DMS79 treated with DMSO at 0.1 percent for 48 hours (cell line): ENCODE measurements at regions not wholly inside any gene's neighbourhood (a gene's known extent, or its start where the extent isn't known, plus 50 kb on each side); places are given as distances from the start of the nearest gene placed in this dataset.
"Not testable (repeated sequence)": the region's sequence is repeated elsewhere in the genome, so short reads cannot be mapped to it uniquely, and the experiment has no call there.

Experiments
- DNase-seq: peaks from one replicate; lab custom pipeline; 2025; lab: John Stamatoyannopoulos, UW

DNA sequence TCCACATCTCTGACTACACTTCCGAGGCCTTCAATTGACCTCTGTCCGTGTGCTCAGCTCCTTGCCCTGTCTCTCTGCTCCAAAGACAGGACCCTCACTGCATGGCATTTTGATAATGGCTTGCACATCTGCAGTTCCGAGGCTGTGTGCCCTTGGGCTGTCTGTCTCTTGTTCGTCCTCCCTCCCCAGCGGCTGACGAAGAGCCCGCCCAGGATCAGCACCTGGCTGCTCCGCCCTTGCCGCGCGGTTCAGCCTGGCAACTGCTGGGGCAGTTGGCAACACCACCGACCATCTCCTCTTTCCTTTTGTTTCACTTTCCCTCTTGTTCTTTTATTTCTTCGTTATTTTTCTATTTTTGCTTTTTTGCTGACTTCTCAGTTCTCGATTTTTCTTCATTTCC, 270.4 kb downstream of the TEX29 start:
- DNase-seq = no peak

DNA sequence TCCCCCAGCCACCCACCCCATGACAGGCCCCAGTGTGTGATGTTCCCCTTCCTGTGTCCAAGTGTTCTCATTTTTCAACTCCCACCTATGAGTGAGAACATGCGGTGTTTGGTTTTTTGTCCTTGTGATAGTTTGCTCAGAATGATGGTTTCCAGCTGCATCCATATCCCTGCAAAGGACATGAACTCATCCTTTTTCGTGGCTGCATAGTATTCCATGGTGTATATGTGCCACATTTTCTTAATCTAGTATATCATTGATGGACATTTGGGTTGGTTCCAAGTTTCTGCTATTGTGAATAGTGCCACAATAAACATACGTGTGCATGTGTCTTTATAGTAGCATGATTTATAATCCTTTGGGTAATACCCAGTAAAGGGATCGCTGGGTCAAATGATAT, 273.0 kb downstream of the TEX29 start:
- DNase-seq = not testable (repeated sequence)

DNA sequence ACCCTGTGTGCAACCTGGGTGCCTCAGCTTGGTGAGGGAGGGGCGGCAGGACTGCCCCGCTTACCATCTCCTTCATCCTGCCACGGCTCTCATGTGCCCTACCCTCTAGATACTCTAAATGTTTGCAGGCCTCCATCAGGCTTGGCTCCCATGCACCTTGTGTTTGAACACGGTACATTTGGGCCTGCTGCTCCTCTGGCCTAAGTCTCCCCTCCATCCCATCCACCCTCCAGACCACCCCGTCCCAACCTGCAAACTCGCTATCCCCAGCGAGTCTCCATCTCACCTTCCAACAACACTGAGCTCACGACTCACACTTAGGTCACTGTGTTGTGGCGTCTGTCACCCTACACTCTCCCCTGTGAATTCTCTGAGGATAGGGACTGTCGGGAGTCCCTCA, 274.2 kb downstream of the TEX29 start:
- DNase-seq = no peak

DNA sequence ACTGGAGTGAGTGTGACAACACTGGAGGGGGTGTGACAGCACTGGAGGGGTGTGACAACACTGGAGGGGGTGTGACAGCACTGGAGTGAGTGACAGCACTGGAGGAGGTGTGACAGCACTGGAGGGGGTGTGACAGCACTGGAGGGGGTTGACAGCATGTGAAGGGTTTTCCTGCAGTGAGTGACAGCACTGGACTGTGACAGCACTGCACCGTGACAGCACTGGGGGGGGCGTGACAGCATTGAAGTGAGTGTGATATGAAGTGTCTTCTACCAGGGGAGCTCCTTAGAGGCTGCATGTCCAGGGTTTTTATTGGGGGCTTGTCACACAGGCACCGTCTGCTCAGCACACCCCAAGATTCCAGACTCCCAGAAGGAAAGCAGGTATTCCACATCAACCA, 274.8 kb downstream of the TEX29 start:
- no peak for DNase-seq

- DNase-seq = no peak
Measured at GRCh38 chr13:111595791-111596190, 275.3 kb downstream of the TEX29 start.

- no peak for DNase-seq
Measured at GRCh38 chr13:111597191-111597611, 276.8 kb downstream of the TEX29 start.

DNA sequence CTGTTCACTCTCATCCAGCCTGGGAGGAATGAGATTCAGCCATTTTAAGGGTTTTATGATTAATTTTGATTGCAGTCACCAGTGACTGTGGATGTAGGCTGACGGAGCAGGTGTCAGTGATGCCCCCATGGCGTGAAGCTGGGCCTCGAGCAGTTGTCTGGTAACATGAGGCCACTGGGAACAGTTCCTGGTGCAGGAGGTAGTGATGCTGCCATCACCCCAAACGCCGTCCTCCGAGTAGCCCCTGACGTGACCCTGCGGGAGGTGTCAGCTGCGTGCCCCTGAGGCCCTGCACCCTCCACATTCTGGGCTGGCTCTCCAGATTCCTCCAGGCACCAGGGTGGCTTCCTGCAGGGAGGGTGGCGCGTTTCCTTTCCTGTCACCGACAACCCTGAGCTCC, 277.2 kb downstream of the TEX29 start:
- no peak for DNase-seq

DNA sequence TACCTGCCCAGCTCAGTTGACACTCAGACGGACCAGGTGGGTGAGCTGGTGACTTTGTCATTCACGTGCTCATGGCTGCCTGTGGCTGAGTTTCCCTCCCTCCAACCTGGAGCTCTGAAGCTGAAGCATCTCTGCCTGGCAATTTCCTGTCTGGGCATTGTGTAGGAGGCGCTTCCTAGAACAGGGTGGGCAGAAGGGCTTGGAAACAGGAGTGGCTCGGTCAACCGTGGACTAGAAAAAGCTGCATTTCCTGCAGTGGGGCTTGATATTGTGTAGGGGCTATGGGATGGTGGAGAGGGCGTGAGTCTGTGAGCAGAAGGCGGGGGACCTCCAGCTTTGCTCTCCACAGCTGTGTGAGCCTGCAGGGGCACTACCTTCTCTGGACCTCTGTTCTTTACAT, 278.3 kb downstream of the TEX29 start:
- DNase-seq = peak; percentile 27

DNA sequence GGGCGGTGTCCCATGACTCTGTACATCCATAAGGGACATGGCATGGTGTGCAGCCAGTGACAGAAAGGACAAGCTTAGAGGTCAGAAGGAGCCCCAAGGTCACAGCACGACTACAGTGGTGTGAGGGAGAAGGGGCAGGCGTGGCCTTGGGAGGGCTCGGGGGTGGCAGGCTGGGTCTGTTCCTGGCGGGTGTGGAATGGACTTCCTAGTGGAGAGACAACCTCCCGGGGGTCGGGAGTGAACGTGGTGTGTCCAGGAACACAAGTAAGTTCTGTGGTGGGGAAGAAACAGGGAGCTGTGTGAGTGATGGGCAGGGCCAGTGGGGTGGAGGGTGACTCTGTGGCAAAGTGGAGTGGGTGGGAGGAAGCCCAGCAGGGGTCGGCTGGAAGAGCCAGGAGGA, 279.3 kb downstream of the TEX29 start:
- no peak for DNase-seq

DNA sequence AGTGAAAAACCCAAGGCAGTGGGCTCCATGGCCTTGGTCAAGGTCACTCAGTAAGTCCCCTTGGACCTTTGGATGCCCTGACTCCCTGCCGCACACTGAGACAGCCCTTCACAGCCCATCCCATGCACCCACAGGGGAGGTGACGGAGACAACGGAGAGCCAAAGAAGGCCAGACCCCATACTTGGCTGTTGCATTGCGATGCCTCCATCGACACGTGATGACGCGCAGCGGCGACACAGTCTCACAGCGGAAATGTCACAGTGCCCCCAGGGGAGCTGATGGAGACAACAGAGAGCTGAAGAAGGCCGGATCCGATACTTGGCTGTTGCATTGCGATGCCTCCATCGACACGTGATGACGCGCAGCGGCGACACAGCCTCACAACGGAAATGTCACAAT, 282.4 kb downstream of the TEX29 start:
- DNase-seq = no peak

GRCh38 chr13:111604097-111604496, 283.7 kb downstream of the TEX29 start:
- no peak for DNase-seq

DNA sequence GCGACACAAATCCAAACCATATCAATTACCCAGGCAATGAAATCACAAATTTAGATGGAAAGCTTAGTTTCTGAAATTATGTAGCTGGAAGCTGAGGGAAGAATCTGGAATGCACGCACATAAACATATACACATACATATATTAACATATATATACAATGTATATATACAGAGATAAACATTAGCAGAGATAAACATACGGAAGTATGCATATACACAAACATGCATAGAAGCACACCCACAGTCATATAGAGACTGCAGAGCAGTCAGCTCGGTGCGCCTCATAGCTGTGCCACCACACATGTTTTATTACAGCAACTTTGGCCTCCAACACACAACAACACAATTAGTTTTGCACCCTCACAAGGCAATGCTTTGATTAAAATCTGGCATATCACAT, 288.1 kb downstream of the TEX29 start:
- DNase-seq = no peak

GRCh38 chr13:111609631-111610030, 289.2 kb downstream of the TEX29 start:
- DNase-seq = no peak

DNA sequence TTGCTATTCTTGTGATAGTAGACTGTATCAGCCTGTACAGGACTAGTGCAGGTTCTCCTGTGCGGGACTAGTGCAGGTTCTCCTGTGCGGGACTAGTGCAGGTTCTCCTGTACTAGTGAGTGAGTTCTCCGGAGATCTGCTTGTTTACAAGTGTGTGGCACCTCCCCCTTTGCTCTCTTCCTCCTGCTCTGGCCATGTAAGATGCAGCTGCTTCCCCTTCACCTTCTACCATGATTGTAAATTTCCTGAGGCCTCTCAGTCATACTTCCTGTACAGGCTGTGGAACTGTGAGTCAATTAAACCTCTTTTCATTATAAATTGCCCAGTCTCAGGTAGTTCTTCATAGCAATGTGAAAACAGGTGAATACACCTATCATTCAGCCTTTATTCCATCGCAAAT, 289.6 kb downstream of the TEX29 start:
- peak; percentile 84 for DNase-seq

- DNase-seq = no peak
Measured at GRCh38 chr13:111610879-111611278, 290.4 kb downstream of the TEX29 start.

DNA sequence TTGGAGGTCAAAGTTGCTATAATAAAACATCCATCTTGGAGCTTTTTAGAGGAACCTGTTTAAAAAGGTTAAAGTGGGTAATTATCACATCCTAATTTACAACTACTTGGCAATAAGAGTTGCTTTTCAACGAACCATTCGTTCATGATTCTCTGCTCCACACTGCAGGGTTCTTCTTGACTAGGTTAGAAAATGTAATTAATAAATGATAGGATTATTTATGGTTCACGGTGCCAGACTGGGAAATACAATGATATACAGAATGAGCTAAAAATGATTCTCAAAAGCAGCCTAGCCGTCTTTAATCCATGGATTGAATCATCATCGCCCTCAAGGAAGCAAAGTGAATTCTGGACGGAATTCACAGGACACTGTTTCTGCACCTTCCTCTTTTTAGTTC, 291.2 kb downstream of the TEX29 start:
- DNase-seq = peak; percentile 35

DNA sequence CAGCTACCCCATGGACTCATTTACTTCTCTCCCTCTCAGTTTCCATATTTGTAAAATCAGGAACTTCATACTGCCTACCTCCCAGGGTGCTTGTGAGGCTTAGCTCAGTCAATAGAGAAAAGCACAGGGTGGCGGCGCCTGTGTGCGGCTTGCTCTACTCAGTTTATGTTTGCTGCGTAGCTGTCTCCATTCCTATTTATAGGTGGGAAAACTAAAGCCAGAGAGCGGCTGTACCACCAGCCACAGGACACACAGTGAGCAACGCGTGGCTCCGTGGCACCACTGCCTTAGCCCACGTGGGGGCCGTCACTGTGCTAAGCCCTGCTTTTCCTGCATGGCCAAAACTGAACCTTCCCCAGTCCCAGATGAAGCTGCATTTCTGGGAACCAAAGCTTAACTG, 292.4 kb downstream of the TEX29 start:
- DNase-seq = no peak

DNA sequence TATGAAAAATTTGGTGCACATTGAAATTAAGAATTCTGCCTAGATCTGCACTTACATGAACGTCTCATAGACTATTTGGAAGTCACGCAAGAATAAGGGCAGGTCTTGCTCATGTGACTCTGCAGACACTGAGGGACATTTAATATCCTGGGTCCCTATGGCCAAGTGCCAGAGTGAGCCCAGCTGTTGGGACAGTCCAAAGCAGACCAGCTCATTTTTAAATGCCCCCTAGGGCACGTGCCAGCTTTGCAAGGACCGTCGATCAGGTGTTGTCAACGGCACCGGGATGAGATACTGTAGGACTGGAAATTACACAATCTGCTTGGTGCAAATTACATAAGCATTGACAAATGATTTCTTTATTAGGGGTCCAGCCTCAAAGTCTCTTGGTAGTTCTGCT, 293.6 kb downstream of the TEX29 start:
- no peak for DNase-seq

DNA sequence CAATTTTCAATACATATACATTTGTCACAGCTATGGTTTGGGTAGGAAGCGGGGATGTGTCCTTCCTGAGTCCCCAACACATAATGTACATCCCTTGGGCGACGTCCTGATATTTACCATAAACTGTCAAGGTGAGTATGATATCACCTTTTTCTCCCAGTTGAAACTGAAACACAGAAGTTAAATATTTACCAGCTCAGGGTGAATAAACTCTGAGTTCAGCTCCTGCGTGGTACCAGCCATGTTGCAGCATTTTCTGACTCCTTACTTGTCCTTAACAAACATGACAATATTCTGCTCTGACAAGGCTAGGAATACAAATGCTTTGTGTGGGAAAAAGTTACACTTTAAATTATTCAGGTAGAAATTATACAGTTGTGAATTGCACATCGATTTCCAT, 294.2 kb downstream of the TEX29 start:
- no peak for DNase-seq

- no peak for DNase-seq
Measured at GRCh38 chr13:111616203-111616602, 295.8 kb downstream of the TEX29 start.

- DNase-seq = no peak
Measured at GRCh38 chr13:111620166-111620565, 299.7 kb downstream of the TEX29 start.

- DNase-seq = no peak
Measured at GRCh38 chr13:111620586-111620985, 300.1 kb downstream of the TEX29 start.

- DNase-seq = no peak
Measured at GRCh38 chr13:111621164-111621563, 300.7 kb downstream of the TEX29 start.

DNA sequence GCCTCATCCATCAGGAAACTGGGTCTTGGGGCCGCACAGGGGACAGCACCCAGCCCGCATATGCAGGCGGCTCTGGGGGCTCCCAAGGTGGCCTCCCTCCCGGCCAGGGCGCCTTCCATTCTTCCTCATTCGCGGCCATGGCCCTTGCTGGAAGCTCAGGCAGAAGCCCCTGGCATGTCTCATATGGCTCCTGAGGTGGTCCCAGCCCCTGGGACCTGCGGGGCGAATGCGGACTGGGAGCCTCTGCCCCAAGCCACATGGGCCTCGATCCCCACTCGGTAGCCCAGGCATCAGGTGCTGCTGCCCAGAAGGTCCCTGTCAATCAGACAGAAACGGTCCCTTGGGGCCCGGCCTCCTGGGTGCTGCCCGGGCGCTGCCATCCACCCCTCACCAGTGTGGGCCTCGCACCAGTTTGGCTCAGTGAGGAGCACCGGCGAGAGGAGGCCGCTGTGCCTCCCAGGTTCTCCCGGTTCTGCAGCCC, 301.6 kb downstream of the TEX29 start:
- DNase-seq = no peak

DNA sequence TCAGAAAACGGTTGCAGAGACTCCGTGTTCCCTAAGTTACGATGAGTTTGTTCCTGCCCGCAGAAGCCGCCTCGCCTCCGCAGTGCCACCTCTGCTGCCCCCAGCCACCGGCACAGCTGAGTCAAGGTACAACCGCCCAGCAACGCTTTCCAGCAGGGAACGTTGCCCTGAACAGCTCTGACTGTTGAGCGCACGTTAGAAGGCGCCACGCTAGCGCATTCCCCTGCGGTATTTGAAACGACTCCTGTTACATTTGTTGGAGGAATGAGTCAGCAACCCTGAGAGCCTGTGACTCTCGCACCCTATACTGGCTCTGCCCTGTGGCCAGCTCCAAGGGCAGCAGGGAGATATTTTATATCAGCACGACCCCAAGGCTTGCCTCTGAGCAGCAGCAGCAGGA, 302.8 kb downstream of the TEX29 start:
- no peak for DNase-seq
